Tibial nerve (tissue), 4 donors: ENCODE measurements at regions not wholly inside any gene's neighbourhood (a gene's known extent, or its start where the extent isn't known, plus 50 kb on each side); places are given as distances from the start of the nearest gene placed in this dataset.
A peak's percentile ranks its signal among the peaks of the same experiment; 100 is the strongest.

ENCODE experiments used
- DNase-seq, 2 donors: peaks; one replicate each; pipeline ENCODE4 v3.0.0-alpha.2; 2019; ENCODE audit warnings: low spot score in 2 of 2
- H3K27ac ChIP-seq, 4 donors: fragments of 200-600 bp; sonication (generic) in 3 of 4; one replicate each; pipeline ENCODE4 v1.5.1; 2017 to 2019; ENCODE audit warnings: mild to moderate bottlenecking in 1 of 4
- H3K27me3 ChIP-seq, 2 donors: fragments of 200-600 bp; sonication (generic) in 1 of 2; one replicate each; pipeline versions ENCODE4 v1.5.1 to v1.6.0; 2017 to 2019
- H3K36me3 ChIP-seq, 3 donors: fragments of 200-600 bp; sonication (generic); one replicate each; pipeline ENCODE4 v1.5.1; 2018 to 2019
- H3K4me1 ChIP-seq, 4 donors: fragments of 200-600 bp; sonication (generic) in 3 of 4; one replicate each; pipeline ENCODE4 v1.5.1; 2017 to 2019
- H3K4me3 ChIP-seq, 4 donors: fragments of 200-600 bp; sonication (generic) in 3 of 4; one replicate each; pipeline ENCODE4 v1.5.1; 2017 to 2019; ENCODE audit warnings: mild to moderate bottlenecking in 1 of 4, moderate library complexity in 1 of 4
- H3K9me3 ChIP-seq, 4 donors: fragments of 200-600 bp; sonication (generic) in 3 of 4; one replicate each; pipeline ENCODE4 v1.5.1; 2017 to 2019
- EP300 ChIP-seq, 2 donors: sonication (generic); formaldehyde crosslinking; IDR thresholded peaks; one replicate each; pipeline ENCODE4 v1.6.1; 2017; ENCODE audit warnings: antibody characterized with exemption in 2 of 2, mild to moderate bottlenecking in 1 of 2
- POLR2A ChIP-seq, 2 donors: fragments of 450-650 bp; IDR thresholded peaks; one replicate each; pipeline ENCODE4 v1.6.1; 2017; ENCODE audit warnings: antibody characterized with exemption in 2 of 2, mild to moderate bottlenecking in 2 of 2, moderate library complexity in 2 of 2
- WGBS, 2 donors: methylation state at CpG; one replicate each; pipeline ENCODE4 v1.1.5; 2018; 5-methylcytosine and 5-hydroxymethylcytosine counted together
- TF ChIP-seq, protein P1 (sequence below), 5 experiments: fragments of 200-600 bp in 3 of 5; fragments of 450-650 bp in 2 of 5; sonication (generic) in 3 of 5; IDR thresholded peaks; one replicate each; pipeline ENCODE4 v1.5.1; 2016 to 2019; ENCODE audit warnings: antibody characterized with exemption in 5 of 5, mild to moderate bottlenecking in 3 of 5, moderate library complexity in 2 of 5

DNA sequence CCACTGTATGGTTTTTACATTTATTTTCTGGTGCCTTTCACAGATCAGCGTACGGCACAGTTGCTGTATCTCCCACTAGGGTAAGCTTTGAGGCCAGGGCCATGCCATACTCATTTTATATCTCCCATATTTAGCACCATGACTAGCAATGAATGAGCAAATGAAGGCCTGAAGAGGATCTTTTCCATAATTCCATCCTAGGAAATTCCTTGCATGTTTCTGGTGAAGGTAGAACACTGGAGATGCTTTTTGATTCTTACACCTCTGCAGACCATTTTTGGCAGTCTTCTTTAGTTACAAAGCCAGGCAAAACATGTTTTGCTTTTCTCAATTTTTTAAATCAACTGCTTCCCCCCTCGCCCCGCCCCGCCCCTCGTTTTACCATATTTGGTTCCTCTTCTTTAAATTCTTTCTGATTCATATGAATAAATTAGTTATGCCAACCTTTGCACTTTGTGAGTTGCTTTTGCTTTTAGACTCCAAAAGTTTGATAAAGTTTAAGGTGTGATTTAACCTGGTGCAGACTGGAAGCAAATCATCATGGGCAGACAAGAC lies 78.9 kb upstream of the AK4 start:
- H3K27me3 ChIP-seq: no peaks in the 10 kb centered on the region
- no peaks in the 10 kb centered on the region for H3K36me3 ChIP-seq
- TF ChIP-seq, protein P1, sequence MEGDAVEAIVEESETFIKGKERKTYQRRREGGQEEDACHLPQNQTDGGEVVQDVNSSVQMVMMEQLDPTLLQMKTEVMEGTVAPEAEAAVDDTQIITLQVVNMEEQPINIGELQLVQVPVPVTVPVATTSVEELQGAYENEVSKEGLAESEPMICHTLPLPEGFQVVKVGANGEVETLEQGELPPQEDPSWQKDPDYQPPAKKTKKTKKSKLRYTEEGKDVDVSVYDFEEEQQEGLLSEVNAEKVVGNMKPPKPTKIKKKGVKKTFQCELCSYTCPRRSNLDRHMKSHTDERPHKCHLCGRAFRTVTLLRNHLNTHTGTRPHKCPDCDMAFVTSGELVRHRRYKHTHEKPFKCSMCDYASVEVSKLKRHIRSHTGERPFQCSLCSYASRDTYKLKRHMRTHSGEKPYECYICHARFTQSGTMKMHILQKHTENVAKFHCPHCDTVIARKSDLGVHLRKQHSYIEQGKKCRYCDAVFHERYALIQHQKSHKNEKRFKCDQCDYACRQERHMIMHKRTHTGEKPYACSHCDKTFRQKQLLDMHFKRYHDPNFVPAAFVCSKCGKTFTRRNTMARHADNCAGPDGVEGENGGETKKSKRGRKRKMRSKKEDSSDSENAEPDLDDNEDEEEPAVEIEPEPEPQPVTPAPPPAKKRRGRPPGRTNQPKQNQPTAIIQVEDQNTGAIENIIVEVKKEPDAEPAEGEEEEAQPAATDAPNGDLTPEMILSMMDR (IDR thresholded peaks at IDR 0.05): no peak
- no peak for TF ChIP-seq POLR2A (IDR thresholded peaks at IDR 0.05)
- no peak for TF ChIP-seq EP300 (IDR thresholded peaks at IDR 0.05)
- peak overlapping the region; percentile 66 to 94 (median 72) for H3K4me3 ChIP-seq
- no peak for DNase-seq
- WGBS, 2 donors: 55 to 73% methylated on average over 6 of the region's 6 CpGs
- peaks cover 0 to 35% (median 13%) of the 10 kb centered on the region in 4 donors for H3K4me1 ChIP-seq
- H3K9me3 ChIP-seq: no peaks in the 10 kb centered on the region
- peak overlapping the region; percentile 96 to 100 (median 97) for H3K27ac ChIP-seq

DNA sequence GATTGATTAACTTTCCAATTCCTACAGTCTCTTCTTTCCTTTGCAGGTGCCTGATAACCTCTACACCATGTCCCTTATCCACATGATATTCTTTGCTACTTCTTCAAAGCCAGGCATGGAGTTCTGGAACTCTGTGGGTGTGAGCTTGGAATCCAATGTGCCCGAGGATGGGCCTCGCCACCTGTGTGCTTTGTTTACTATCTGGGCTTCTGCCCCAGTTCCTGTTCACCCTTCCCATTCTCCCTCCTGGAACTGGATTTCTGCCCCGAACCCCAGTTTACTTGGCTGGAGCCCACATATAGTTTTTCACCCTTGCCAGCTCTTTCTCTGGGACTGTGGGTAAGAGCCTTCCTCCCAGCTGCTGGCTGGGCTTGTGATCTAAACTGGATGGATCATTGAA lies 75.2 kb upstream of the AK4 start:
- DNase-seq: no peak
- Histone ChIP-seq H3K9me3 (no peaks in the 10 kb centered on the region), H3K36me3 (no peaks in the 10 kb centered on the region), H3K27me3 (no peaks in the 10 kb centered on the region), H3K27ac (no peak overlapping the region), H3K4me1 (peaks cover 0 to 16% (median 3%) of the 10 kb centered on the region in 4 donors), H3K4me3 (no peak overlapping the region)
- 69 to 86% methylated on average over 3 of the region's 3 CpGs for WGBS, 2 donors
- no peak for TF ChIP-seq EP300 (IDR thresholded peaks at IDR 0.05)
- TF ChIP-seq POLR2A (IDR thresholded peaks at IDR 0.05): no peak
- TF ChIP-seq, protein P1 (IDR thresholded peaks at IDR 0.05): no peak

GRCh38 chr1:65075123-65075976 lies 72.7 kb upstream of the AK4 start:
- no peak overlapping the region for H3K27ac ChIP-seq
- H3K9me3 ChIP-seq: no peaks in the 10 kb centered on the region
- DNase-seq: peak in 1 of 2 donors; percentile 84
- H3K4me1 ChIP-seq: no peaks in the 10 kb centered on the region
- TF ChIP-seq, protein P1 (IDR thresholded peaks at IDR 0.05): peak; percentile 60 to 77 (median 65)
- TF ChIP-seq POLR2A (IDR thresholded peaks at IDR 0.05) (no peak), EP300 (IDR thresholded peaks at IDR 0.05) (peak in 1 of 2 donors; percentile 17)
- no peaks in the 10 kb centered on the region for H3K27me3 ChIP-seq
- no peak overlapping the region for H3K4me3 ChIP-seq
- WGBS, 2 donors: 57% methylated on average over 6 of the region's 6 CpGs
- H3K36me3 ChIP-seq: no peaks in the 10 kb centered on the region

- H3K27ac ChIP-seq: no peak overlapping the region
- H3K4me3 ChIP-seq: no peak overlapping the region
- whole genome bisulfite sequencing, 2 donors: 55 to 64% methylated on average over 3 of the region's 3 CpGs
- H3K27me3 ChIP-seq: no peaks in the 10 kb centered on the region
- DNase-seq: no peak
- H3K4me1 ChIP-seq: no peaks in the 10 kb centered on the region
- H3K9me3 ChIP-seq: no peaks in the 10 kb centered on the region
- no peaks in the 10 kb centered on the region for H3K36me3 ChIP-seq
- TF ChIP-seq, protein P1 (IDR thresholded peaks at IDR 0.05): no peak
- TF ChIP-seq EP300 (IDR thresholded peaks at IDR 0.05): no peak
- TF ChIP-seq POLR2A (IDR thresholded peaks at IDR 0.05): no peak
These were observed 70.6 kb upstream of the AK4 start for GRCh38 chr1:65077369-65077768.

DNA sequence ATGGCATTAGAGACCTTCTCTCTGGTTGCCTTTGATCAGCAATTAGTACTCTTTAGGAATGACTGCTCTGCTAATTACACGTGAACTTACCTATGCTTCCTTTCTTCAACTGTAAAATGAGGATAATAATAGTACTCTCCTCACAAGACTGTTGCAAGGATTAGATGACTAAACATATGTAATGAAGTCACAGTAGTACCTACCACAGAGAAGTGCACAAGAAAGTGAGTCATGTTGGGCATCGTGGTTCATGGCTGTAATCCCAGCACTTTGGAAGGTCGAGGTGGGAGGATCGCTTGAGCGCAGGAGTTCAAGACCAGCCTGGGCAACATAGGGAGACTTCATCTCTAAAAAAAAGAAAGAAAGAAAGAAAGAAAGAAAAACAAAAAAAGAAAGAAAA lies 68.1 kb upstream of the AK4 start:
- H3K4me1 ChIP-seq: no peaks in the 10 kb centered on the region
- H3K27me3 ChIP-seq: no peaks in the 10 kb centered on the region
- TF ChIP-seq, protein P1 (IDR thresholded peaks at IDR 0.05): no peak
- TF ChIP-seq EP300 (IDR thresholded peaks at IDR 0.05): no peak
- TF ChIP-seq POLR2A (IDR thresholded peaks at IDR 0.05): no peak
- no peak for DNase-seq
- H3K4me3 ChIP-seq: no peak overlapping the region
- no peak overlapping the region for H3K27ac ChIP-seq
- H3K9me3 ChIP-seq: no peaks in the 10 kb centered on the region
- 79 to 84% methylated on average over 5 of the region's 5 CpGs for WGBS, 2 donors
- H3K36me3 ChIP-seq: no peaks in the 10 kb centered on the region
